GM23248 (cell line): ENCODE measurements at regions not wholly inside any gene's neighbourhood (a gene's known extent, or its start where the extent isn't known, plus 50 kb on each side); places are given as distances from the start of the nearest gene placed in this dataset.
"Not testable (repeated sequence)": the region's sequence is repeated elsewhere in the genome, so short reads cannot be mapped to it uniquely, and the experiment has no call there.

Experiments
- DNase-seq: peaks from one replicate; pipeline ENCODE4 v3.0.0-alpha.2; 2015
- H2AFZ ChIP-seq: fragments of 200-600 bp; sonication (generic); 2 replicates; pipeline ENCODE4 v1.6.1; 2016; ENCODE audit warnings: antibody characterized with exemption
- H3F3A ChIP-seq: fragments of 200-600 bp; sonication (generic); 2 replicates; pipeline ENCODE4 v1.6.1; 2016; ENCODE audit warnings: mild to moderate bottlenecking, antibody characterized with exemption, mixed run types; ENCODE audit not compliant: insufficient read depth
- H3K27ac ChIP-seq: fragments of 200-600 bp; sonication (generic); 2 replicates; pipeline ENCODE4 v1.5.1; 2016; ENCODE audit warnings: mild to moderate bottlenecking
- H3K27me3 ChIP-seq: fragments of 200-600 bp; sonication (generic); replicated peaks from 2 replicates; pipeline ENCODE4 v1.6.1; 2016; ENCODE audit warnings: mild to moderate bottlenecking; ENCODE audit not compliant: insufficient read depth
- H3K36me3 ChIP-seq: fragments of 200-600 bp; sonication (generic); 2 replicates; pipeline ENCODE4 v1.6.1; 2016; ENCODE audit warnings: low read depth, mild to moderate bottlenecking
- H3K4me1 ChIP-seq: fragments of 200-600 bp; sonication (generic); 2 replicates; pipeline ENCODE4 v1.6.1; 2016; ENCODE audit warnings: mild to moderate bottlenecking; ENCODE audit not compliant: insufficient read depth
- H3K4me2 ChIP-seq: fragments of 200-600 bp; sonication (generic); one replicate; pipeline ENCODE4 v1.6.1; 2016; ENCODE audit warnings: mild to moderate bottlenecking; ENCODE audit not compliant: unreplicated experiment
- H3K4me3 ChIP-seq: fragments of 200-600 bp; sonication (generic); 2 replicates; pipeline ENCODE4 v1.5.1; 2016; ENCODE audit warnings: mild to moderate bottlenecking
- H3K79me2 ChIP-seq: fragments of 200-600 bp; sonication (generic); 2 replicates; pipeline ENCODE4 v1.6.1; 2016; ENCODE audit warnings: mild to moderate bottlenecking; ENCODE audit not compliant: insufficient read depth
- H3K9ac ChIP-seq: fragments of 200-600 bp; sonication (generic); 2 replicates; pipeline ENCODE4 v1.6.1; 2016; ENCODE audit warnings: mild to moderate bottlenecking
- H3K9me2 ChIP-seq: fragments of 200-600 bp; sonication (generic); 2 replicates; pipeline ENCODE4 v1.6.1; 2016; ENCODE audit warnings: mixed run types, mild to moderate bottlenecking, moderate library complexity; ENCODE audit not compliant: insufficient read depth
- H3K9me3 ChIP-seq: fragments of 200-600 bp; sonication (generic); one replicate; pipeline ENCODE4 v1.6.1; 2017; ENCODE audit warnings: low read depth
- H4K20me1 ChIP-seq: fragments of 200-600 bp; sonication (generic); 2 replicates; pipeline ENCODE4 v1.6.0; 2016; ENCODE audit not compliant: insufficient read depth
- EZH2 ChIP-seq: fragments of 200-600 bp; sonication (generic); IDR thresholded peaks from 2 replicates; pipeline ENCODE4 v1.6.1; 2018; ENCODE audit warnings: antibody characterized with exemption, mild to moderate bottlenecking; ENCODE audit not compliant: insufficient read depth, poor library complexity, severe bottlenecking
- EZH2phosphoT487 ChIP-seq: fragments of 200-600 bp; sonication (generic); IDR thresholded peaks from 2 replicates; pipeline ENCODE4 v1.6.1; 2018; ENCODE audit warnings: antibody characterized with exemption, moderate library complexity, mild to moderate bottlenecking, low read depth; ENCODE audit not compliant: insufficient read depth
- WGBS, 2 experiments: methylation state at CpG; one replicate each; pipeline ENCODE4 v1.1.6; 2015 to 2017; ENCODE audit warnings: low lambda C conversion rate in 2 of 2, low coverage in 1 of 2; ENCODE audit errors: missing lambda C conversion rate in 2 of 2; 5-methylcytosine and 5-hydroxymethylcytosine counted together
- in situ Hi-C: fragments of 300-500 bp; cut with MboI; formaldehyde crosslinking; loops from 2 replicates; pipeline ENCODE4 v1.15.0; 2020

DNA sequence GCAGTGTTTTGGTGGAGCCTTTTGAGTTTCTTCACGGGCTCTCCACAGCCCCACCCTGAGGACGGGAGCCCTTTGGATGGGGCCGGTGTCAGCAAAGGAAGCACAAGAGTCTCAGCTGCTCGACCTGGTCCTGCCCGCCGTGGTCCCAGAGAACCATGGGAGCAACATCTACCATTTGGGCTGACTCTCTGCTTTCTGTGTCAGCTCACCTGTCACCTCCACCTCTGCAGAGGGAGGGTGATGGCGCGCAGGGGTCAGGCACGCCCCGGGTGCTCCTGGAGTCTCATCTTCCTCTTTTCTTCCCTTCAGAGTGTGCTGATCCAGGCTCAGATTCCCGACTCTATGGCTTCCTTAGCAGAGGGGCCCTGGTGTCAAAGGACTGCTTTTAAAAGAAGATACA lies 171.7 kb downstream of the LAT start:
- H2AFZ ChIP-seq: no peak overlapping the region
- H3F3A ChIP-seq: peaks cover 17% of the 10 kb centered on the region; the same call in 1 of the 2 replicates
- peak overlapping the region; percentile 98 for H3K27ac ChIP-seq
- TF ChIP-seq EZH2phosphoT487 (no peak), EZH2 (no peak)
- H3K9me2 ChIP-seq: no peaks in the 10 kb centered on the region
- no peak for DNase-seq
- H3K4me2 ChIP-seq: peak overlapping the region; percentile 28
- no peaks in the 10 kb centered on the region for H3K27me3 ChIP-seq
- no peaks in the 10 kb centered on the region for H4K20me1 ChIP-seq
- H3K36me3 ChIP-seq: no peaks in the 10 kb centered on the region
- H3K4me1 ChIP-seq: peaks cover 14% of the 10 kb centered on the region
- H3K4me3 ChIP-seq: no peak overlapping the region
- in situ Hi-C loops: no loop called here
- WGBS, 2 experiments: 48% methylated on average over 11 of the region's 11 CpGs
- peak overlapping the region; percentile 46 for H3K9ac ChIP-seq
- no peaks in the 10 kb centered on the region for H3K79me2 ChIP-seq
- no peaks in the 10 kb centered on the region for H3K9me3 ChIP-seq

GRCh38 chr16:29155866-29156200 lies 171.0 kb downstream of the LAT start:
- H3K79me2 ChIP-seq, H3K36me3 ChIP-seq, in situ Hi-C loops, H4K20me1 ChIP-seq, H3K4me2 ChIP-seq, H3K4me3 ChIP-seq, DNase-seq, H3K27ac ChIP-seq, H3K9me3 ChIP-seq, H3K9ac ChIP-seq, H3K27me3 ChIP-seq, H2AFZ ChIP-seq, H3K9me2 ChIP-seq: not testable (repeated sequence)
- 92 to 93% methylated on average over 17 of the region's 17 CpGs for WGBS, 2 experiments
- Histone ChIP-seq H3K4me1 (peaks cover 14% of the 10 kb centered on the region), H3F3A (peaks cover 17% of the 10 kb centered on the region; the same call in 1 of the 2 replicates)

GRCh38 chr16:29155131-29155865 lies 170.4 kb downstream of the LAT start:
- H3K9me3 ChIP-seq, H4K20me1 ChIP-seq, H3K27me3 ChIP-seq, H3K4me3 ChIP-seq, H3K36me3 ChIP-seq, H3K27ac ChIP-seq, DNase-seq, H3K9ac ChIP-seq, H3K9me2 ChIP-seq, H3K79me2 ChIP-seq, H3K4me2 ChIP-seq, in situ Hi-C loops, H2AFZ ChIP-seq: not testable (repeated sequence)
- Histone ChIP-seq H3K4me1 (peaks cover 14% of the 10 kb centered on the region), H3F3A (peaks cover 17% of the 10 kb centered on the region; the same call in 1 of the 2 replicates)
- WGBS, 2 experiments: 70 to 87% methylated on average over 17 to 29 of the region's 29 CpGs

- Histone ChIP-seq H3K9me3 (no peaks in the 10 kb centered on the region), H3K27me3 (no peaks in the 10 kb centered on the region), H3K4me3 (no peak overlapping the region), H3K27ac (no peak overlapping the region), H3K36me3 (no peaks in the 10 kb centered on the region), H4K20me1 (no peaks in the 10 kb centered on the region), H3K4me1 (peaks cover 14% of the 10 kb centered on the region), H3F3A (peaks cover 17% of the 10 kb centered on the region; the same call in 1 of the 2 replicates), H3K4me2 (no peak overlapping the region), H3K79me2 (no peaks in the 10 kb centered on the region), H2AFZ (no peak overlapping the region), H3K9me2 (no peaks in the 10 kb centered on the region), H3K9ac (no peak overlapping the region)
- WGBS, 2 experiments: 44 to 45% methylated on average over 13 to 20 of the region's 20 CpGs
- in situ Hi-C loops: no loop called here
- TF ChIP-seq EZH2phosphoT487 (no peak), EZH2 (no peak)
- no peak for DNase-seq
Measured at GRCh38 chr16:29154676-29155121, 169.8 kb downstream of the LAT start.

- Histone ChIP-seq H3K79me2 (no peaks in the 10 kb centered on the region), H3K27me3 (no peaks in the 10 kb centered on the region), H3K4me3 (no peak overlapping the region), H3K4me2 (no peak overlapping the region), H4K20me1 (no peaks in the 10 kb centered on the region), H2AFZ (no peak overlapping the region), H3K9ac (no peak overlapping the region), H3F3A (peaks cover 17% of the 10 kb centered on the region; the same call in 1 of the 2 replicates), H3K36me3 (no peaks in the 10 kb centered on the region), H3K4me1 (peaks cover 14% of the 10 kb centered on the region), H3K27ac (no peak overlapping the region), H3K9me3 (no peaks in the 10 kb centered on the region), H3K9me2 (no peaks in the 10 kb centered on the region)
- in situ Hi-C loops: no loop called here
- WGBS, 2 experiments: 52 to 62% methylated on average over 16 to 18 of the region's 18 CpGs
- no peak for TF ChIP-seq EZH2phosphoT487
- TF ChIP-seq EZH2: no peak
- no peak for DNase-seq
Measured at GRCh38 chr16:29154088-29154487, 169.2 kb downstream of the LAT start.

DNA sequence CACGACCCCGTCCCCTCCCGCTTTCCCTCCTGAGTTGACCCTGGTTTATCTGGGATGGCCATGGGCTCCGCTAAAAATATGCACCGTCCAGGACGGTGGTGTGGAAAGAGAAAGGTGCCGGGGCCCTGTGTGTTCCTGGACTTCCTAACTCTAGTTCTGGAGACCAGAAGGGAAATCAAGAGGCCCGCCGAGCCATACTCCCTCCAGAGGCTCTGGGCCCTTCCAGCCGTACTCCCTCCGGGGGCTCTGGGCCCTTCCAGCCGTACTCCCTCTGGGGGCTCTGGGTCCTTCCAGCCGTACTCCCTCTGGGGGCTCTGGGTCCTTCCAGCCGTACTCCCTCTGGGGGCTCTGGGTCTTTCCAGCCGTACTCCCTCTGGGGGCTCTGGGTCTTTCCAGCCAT lies 168.5 kb downstream of the LAT start:
- DNase-seq, H3K36me3 ChIP-seq, H3K9me3 ChIP-seq, H3K4me2 ChIP-seq, H3K79me2 ChIP-seq, in situ Hi-C loops, H4K20me1 ChIP-seq, H3K27me3 ChIP-seq, H3K9ac ChIP-seq, H3K9me2 ChIP-seq, H2AFZ ChIP-seq, H3K27ac ChIP-seq, H3K4me3 ChIP-seq: not testable (repeated sequence)
- Histone ChIP-seq H3F3A (peaks cover 17% of the 10 kb centered on the region; the same call in 1 of the 2 replicates), H3K4me1 (peaks cover 14% of the 10 kb centered on the region)
- WGBS, 2 experiments: 85 to 86% methylated on average over 12 to 15 of the region's 15 CpGs

DNA sequence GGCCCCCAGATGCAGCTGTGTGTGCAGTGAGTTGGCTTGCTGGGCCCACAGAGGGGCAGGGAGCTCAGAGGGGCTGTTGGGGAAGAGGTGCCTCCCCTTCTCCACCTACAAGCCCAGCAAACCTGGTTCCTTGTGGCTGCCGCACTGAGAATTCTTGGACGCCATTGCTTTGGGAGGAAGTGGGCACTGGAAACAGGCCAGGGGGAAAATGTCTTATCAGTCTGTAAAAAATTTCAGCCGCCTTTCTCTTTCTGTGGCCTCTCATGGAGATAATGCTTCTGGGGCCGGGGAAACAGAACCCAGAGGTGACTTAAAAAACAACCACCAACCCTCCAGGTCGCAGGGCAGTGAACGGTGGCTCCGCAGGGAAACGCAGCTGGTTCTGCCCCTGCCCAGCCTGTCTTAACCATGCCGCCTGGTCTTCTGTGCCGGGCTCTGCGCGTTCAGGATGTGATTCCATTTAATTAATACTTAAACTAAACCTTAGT lies 167.7 kb downstream of the LAT start:
- H3K27ac ChIP-seq, H3K9me3 ChIP-seq, in situ Hi-C loops, H3K36me3 ChIP-seq, H2AFZ ChIP-seq, H3K4me3 ChIP-seq, H3K27me3 ChIP-seq, H3K79me2 ChIP-seq, H3K9me2 ChIP-seq, H4K20me1 ChIP-seq, DNase-seq, H3K9ac ChIP-seq, H3K4me2 ChIP-seq: not testable (repeated sequence)
- Histone ChIP-seq H3K4me1 (peaks cover 11% of the 10 kb centered on the region), H3F3A (peaks cover 13% of the 10 kb centered on the region; the same call in 1 of the 2 replicates)
- WGBS, 2 experiments: 94 to 97% methylated on average over 12 of the region's 12 CpGs
